ENCODE measurements at regions not wholly inside any gene's neighbourhood (a gene's known extent, or its start where the extent isn't known, plus 50 kb on each side); places are given as distances from the start of the nearest gene placed in this dataset.

DNA sequence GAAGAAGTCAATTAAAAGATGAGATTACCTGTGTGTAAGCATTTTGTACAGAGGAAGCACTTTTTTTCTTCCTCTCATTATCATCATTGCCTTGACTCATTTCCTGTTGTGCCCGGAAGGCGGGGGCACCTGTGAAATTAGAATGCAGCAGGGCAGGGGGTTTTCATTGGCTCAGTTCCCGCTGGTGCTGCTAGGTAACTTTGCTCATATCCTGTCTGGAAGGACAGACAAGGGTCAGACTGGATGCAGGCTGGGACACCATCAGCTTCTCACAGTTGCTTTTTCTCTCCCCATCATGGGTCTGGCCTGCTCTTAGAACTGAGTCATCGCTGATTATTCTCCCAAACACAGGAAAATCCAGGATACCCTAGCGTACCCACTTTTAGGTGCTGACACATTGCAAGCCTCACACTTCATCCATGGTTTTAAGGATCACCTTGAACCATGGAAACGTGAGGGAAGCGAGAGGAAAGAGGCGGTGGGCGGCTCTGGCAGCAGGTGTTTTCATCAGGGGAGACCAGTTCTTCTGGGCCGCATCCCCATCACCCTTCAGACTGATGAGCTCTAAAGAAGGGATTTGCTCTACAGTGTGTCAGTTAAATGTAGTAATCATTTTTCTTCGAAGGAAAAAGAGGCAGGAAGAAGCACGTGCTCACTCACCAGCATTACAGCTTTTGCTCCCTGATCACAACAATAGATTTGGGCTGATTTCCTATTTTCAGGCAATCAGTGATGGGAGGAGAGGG lies 195.7 kb upstream of the SASH1 start:
- no peak for DNase-seq (ENCODE audit: low read depth)

DNA sequence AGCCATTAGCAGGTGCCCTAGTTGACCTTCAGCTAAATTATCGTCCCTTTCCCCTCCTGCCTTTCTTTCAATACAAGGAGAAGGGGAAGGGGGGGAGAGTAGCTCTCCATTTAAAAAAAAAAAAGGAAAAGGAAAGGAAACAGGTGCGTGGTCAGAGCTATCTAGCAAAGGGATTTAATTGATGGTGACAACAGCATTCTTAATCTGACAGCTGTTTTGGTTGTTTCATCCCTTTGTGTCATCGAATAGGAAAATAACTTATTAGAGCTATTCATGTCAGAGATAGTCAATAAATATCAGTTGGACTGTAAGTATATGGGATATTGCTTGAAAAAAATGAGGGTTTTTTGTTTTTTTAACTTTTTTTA lies 195.2 kb upstream of the SASH1 start:
- no peak for DNase-seq (ENCODE audit: low read depth)
- H3K4me3 ChIP-seq (ENCODE audit: low read length), result no peak overlapping the region
- TF ChIP-seq, protein P1, sequence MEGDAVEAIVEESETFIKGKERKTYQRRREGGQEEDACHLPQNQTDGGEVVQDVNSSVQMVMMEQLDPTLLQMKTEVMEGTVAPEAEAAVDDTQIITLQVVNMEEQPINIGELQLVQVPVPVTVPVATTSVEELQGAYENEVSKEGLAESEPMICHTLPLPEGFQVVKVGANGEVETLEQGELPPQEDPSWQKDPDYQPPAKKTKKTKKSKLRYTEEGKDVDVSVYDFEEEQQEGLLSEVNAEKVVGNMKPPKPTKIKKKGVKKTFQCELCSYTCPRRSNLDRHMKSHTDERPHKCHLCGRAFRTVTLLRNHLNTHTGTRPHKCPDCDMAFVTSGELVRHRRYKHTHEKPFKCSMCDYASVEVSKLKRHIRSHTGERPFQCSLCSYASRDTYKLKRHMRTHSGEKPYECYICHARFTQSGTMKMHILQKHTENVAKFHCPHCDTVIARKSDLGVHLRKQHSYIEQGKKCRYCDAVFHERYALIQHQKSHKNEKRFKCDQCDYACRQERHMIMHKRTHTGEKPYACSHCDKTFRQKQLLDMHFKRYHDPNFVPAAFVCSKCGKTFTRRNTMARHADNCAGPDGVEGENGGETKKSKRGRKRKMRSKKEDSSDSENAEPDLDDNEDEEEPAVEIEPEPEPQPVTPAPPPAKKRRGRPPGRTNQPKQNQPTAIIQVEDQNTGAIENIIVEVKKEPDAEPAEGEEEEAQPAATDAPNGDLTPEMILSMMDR (conservative IDR thresholded peaks at IDR 0.05; ENCODE audit: low read depth, low read length), result no peak

More for the DNA sequence above, 195.7 kb upstream of the SASH1 start:
- TF ChIP-seq, protein P1 (conservative IDR thresholded peaks at IDR 0.05; ENCODE audit: low read depth, low read length), result no peak
- H3K4me3 ChIP-seq (ENCODE audit: low read length), result no peak overlapping the region

DNA sequence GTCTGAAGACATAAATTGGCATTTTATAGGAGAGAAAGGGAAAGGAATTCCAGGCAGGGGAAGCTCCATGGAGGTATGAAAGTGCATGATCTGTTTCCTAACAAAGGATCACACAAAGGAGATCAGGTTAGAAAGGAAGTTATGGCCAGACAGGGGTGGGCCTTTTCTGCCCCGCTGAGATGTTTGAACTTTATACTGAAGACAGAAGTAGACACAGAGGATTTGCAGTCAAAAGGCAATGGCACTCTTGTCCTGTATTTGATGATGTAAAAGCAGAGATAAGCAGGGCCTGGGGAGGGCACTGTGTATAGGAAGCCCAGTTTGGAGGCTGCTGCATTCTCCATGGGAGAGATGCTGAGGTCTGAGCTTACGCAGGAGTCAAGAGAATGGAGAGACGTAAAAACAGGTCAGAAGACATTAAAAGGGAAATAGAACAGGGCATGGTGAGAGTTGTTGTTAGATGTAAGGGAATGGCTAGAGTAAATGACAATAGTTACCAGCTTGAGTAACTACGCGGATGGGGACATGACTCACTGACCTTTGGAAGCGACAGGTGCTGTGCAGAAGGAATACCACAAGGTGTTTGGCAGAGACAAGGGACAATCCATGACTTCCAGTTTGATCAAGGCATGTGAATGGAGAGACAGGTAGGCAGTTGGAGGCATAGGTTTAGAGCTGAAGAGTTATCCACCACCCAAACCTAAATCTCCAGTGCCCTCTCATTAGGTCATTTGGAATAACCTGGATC lies 190.6 kb upstream of the SASH1 start:
- TF ChIP-seq, protein P1 (conservative IDR thresholded peaks at IDR 0.05; ENCODE audit: low read depth, low read length), result no peak

DNA sequence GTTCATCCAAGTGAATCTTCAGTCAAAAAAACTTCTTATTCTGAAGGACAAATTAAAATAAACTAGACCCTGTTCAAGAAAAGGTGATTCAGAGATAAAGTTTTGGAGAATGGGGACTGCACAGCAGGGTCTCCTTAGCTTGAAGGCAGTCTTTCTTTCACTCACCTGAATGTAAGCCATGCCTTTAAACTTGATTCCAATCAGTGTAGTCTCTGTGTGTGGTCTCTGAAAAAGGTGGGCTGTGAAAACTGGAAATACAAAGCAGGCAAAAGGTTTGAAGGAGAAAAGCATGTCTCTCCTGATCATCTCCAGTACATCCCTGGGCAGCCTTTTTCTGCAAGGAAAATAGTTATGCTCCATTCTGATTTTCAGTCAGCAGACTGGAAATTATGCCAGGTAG lies 188.0 kb upstream of the SASH1 start:
- TF ChIP-seq, protein P1 (conservative IDR thresholded peaks at IDR 0.05; ENCODE audit: low read depth, low read length), result no peak
- H3K4me3 ChIP-seq (ENCODE audit: low read length), result no peak overlapping the region
- no peak for DNase-seq (ENCODE audit: low read depth)

More for the DNA sequence above, 190.6 kb upstream of the SASH1 start:
- DNase-seq (ENCODE audit: low read depth), result no peak
- H3K4me3 ChIP-seq (ENCODE audit: low read length), result no peak overlapping the region

DNA sequence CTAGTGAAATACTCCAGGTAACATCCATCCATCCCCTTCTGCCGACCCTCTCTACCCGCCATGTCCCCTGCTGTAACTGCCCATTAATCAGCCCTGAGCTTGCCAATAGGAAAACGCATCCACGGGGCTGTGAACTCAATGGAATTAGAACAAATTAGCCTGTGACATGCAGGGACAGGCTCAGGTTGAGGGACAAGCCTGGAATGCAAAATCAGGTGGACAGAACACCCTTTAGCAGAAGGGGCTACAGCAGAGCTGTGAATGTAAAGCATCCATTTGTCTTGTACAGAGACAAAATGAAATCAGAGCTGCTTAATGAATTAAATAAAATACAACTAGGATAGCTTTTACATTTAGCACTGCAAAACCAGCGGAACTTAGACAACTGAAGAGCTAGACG lies 187.3 kb upstream of the SASH1 start:
- no peak for DNase-seq (ENCODE audit: low read depth)
- TF ChIP-seq, protein P1 (conservative IDR thresholded peaks at IDR 0.05; ENCODE audit: low read depth, low read length), result no peak
- H3K4me3 ChIP-seq (ENCODE audit: low read length), result no peak overlapping the region

DNA sequence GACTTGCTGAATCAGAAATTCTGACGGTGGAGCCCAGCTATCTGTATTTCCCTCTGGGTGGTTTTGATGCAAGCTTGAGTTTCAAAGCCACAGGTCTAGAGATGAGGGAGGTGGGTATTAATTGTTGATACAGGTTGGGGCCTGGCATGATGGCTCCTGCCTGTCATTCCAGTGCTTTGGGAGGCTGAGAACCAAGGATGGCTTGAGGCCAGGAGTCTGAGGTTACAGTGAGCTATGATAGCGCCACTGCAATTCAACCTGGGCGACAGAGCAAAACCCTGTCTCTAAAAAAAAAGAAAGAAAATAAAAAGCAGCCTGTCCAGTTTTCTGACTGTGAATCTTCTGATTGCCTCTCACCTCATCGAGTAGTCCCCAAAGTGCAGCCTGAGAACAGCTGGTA lies 184.8 kb upstream of the SASH1 start:
- H3K4me3 ChIP-seq (ENCODE audit: low read length), result no peak overlapping the region
- DNase-seq (ENCODE audit: low read depth), result no peak
- TF ChIP-seq, protein P1 (conservative IDR thresholded peaks at IDR 0.05; ENCODE audit: low read depth, low read length), result no peak

DNA sequence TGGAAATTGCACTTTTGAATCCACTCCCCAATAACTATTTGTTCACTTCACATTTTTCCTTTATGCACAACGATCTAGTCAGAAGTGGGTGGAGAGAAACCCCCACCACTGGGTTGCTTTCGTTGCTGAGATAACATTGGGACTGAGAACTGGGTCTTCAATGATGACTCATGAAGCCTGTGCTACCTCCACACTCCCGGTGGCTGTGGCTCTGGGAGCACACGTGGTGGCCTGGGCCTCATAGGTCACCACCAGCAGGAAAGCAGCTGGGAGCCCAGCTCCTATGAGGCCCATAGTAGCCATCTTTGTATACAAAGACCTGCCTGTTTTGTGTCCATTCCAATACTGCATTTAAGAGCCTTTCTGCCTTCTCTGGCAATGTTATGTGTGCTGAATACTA lies 178.0 kb upstream of the SASH1 start:
- no peak overlapping the region for H3K4me3 ChIP-seq (ENCODE audit: low read length)
- no peak for DNase-seq (ENCODE audit: low read depth)
- TF ChIP-seq, protein P1 (conservative IDR thresholded peaks at IDR 0.05; ENCODE audit: low read depth, low read length), result no peak

Measured in retinal pigment epithelial cell (primary cell).